WTC11 (cell line): ENCODE measurements at regions not wholly inside any gene's neighbourhood (a gene's known extent, or its start where the extent isn't known, plus 50 kb on each side); places are given as distances from the start of the nearest gene placed in this dataset.

Source experiments
- ATAC-seq: fragments of 200-7000 bp; cut with Tn5 transposase; 2 replicates; pipeline ENCODE4 v1.10.0; 2021; ENCODE audit warnings: mild to moderate bottlenecking, moderate library complexity
- CTCF ChIA-PET: fragments of 300-600 bp; sonication (Branson Sonifier 250); formaldehyde crosslinking; loops from one replicate; lab custom pipeline; 2021; ENCODE audit warnings: antibody characterized with exemption; lab: Charles Lee
- POLR2A ChIA-PET: fragments of 350-600 bp; sonication (Branson Sonifier 250); formaldehyde crosslinking; loops from one replicate; lab custom pipeline; 2021; ENCODE audit warnings: antibody characterized with exemption; lab: Charles Lee
- DNase-seq: peaks from one replicate; pipeline ENCODE4 v3.0.0; 2021; ENCODE audit warnings: low spot score
- H3K27ac Mint-ChIP-seq: 2 replicates; pipeline ENCODE4 v1.8.0; 2021; ENCODE audit warnings: mixed read lengths
- H3K27me3 Mint-ChIP-seq: 2 replicates; pipeline ENCODE4 v1.8.0; 2021; ENCODE audit warnings: low read depth, mild to moderate bottlenecking, moderate library complexity, mixed read lengths
- H3K36me3 Mint-ChIP-seq: 2 replicates; pipeline ENCODE4 v1.8.0; 2021; ENCODE audit warnings: mixed read lengths
- H3K4me1 Mint-ChIP-seq: 2 replicates; pipeline ENCODE4 v1.8.0; 2022; ENCODE audit warnings: mixed read lengths
- H3K4me3 Mint-ChIP-seq: 2 replicates; pipeline ENCODE4 v1.8.0; 2021; ENCODE audit warnings: mild to moderate bottlenecking, moderate library complexity, mixed read lengths
- H3K9me3 Mint-ChIP-seq: 2 replicates; pipeline ENCODE4 v1.8.0; 2021; ENCODE audit warnings: mixed read lengths
- ETV6 ChIP-seq: sonication (generic); formaldehyde crosslinking; IDR thresholded peaks from 2 replicates; pipeline ENCODE4 v1.8.1; 2022; ENCODE audit warnings: mild to moderate bottlenecking, missing genetic modification reagents
- GABPB1 ChIP-seq: sonication (generic); formaldehyde crosslinking; IDR thresholded peaks from 2 replicates; pipeline ENCODE4 v1.8.1; 2023; ENCODE audit warnings: mild to moderate bottlenecking, missing genetic modification reagents
- MXD4 ChIP-seq: fragments of 250-450 bp; sonication (Bioruptor Pico); IDR thresholded peaks from 2 replicates; pipeline ENCODE4 v1.8.0; 2021; ENCODE audit warnings: mild to moderate bottlenecking, moderate library complexity, borderline replicate concordance
- OVOL2 ChIP-seq: fragments of 250-450 bp; sonication (Bioruptor Pico); IDR thresholded peaks from 2 replicates; pipeline ENCODE4 v1.9.0; 2021; ENCODE audit warnings: mild to moderate bottlenecking, borderline replicate concordance
- PRRX2 ChIP-seq: fragments of 250-450 bp; sonication (Bioruptor Pico); IDR thresholded peaks from 2 replicates; pipeline ENCODE4 v1.8.0; 2021; ENCODE audit warnings: mild to moderate bottlenecking
- TEAD4 ChIP-seq: sonication (generic); formaldehyde crosslinking; IDR thresholded peaks from 2 replicates; pipeline ENCODE4 v1.8.0; 2022; ENCODE audit warnings: mild to moderate bottlenecking, missing genetic modification reagents
- TF ChIP-seq, protein P1 (sequence below): fragments of 250-450 bp; sonication (Bioruptor Pico); IDR thresholded peaks from 2 replicates; pipeline ENCODE4 v1.9.0; 2021; ENCODE audit warnings: mild to moderate bottlenecking
- TF ChIP-seq, protein P2 (sequence below): sonication (generic); formaldehyde crosslinking; IDR thresholded peaks from 2 replicates; pipeline ENCODE4 v1.8.1; 2023; ENCODE audit warnings: mild to moderate bottlenecking, missing genetic modification reagents
- TF ChIP-seq, protein P3 (sequence below): sonication (generic); formaldehyde crosslinking; IDR thresholded peaks from 2 replicates; pipeline ENCODE4 v1.8.1; 2022; ENCODE audit warnings: low read depth, missing genetic modification reagents, borderline replicate concordance
- TF ChIP-seq, protein P4 (sequence below): sonication (generic); formaldehyde crosslinking; IDR thresholded peaks from 2 replicates; pipeline ENCODE4 v1.8.1; 2023; ENCODE audit warnings: mild to moderate bottlenecking, missing genetic modification reagents, moderate library complexity
- TF ChIP-seq, protein P5 (sequence below): sonication (generic); formaldehyde crosslinking; IDR thresholded peaks from 2 replicates; pipeline ENCODE4 v1.8.0; 2022; ENCODE audit warnings: mild to moderate bottlenecking, missing genetic modification reagents

DNA sequence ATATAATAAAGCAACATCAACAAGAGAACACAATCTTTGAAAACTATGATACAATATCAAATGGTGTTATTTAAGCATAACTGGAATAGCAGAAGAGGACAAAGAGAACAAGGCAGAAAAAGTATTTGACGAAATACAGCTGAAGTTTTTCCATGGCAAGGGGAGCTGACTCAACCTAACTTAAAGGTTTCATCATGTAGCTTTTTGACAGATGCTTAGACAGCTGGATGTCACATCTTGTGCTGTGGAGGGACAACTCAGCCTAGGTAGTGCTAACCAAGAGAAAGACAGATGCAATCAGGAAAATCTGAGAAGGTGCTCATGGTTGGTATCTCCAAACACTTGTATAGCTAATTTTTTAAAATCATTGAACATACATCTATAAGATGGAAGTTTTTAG, 208.2 kb downstream of the TFEC start:
- H3K27me3 Mint-ChIP-seq = peaks cover 3% of the 10 kb centered on the region
- H3K9me3 Mint-ChIP-seq = peaks cover 4% of the 10 kb centered on the region; the same call in 1 of the 2 replicates
- ATAC-seq = no peak
- no peak for DNase-seq
- no peak overlapping the region for H3K4me3 Mint-ChIP-seq
- H3K4me1 Mint-ChIP-seq = peaks cover 40% of the 10 kb centered on the region
- H3K36me3 Mint-ChIP-seq = peaks cover 3% of the 10 kb centered on the region; the same call in 1 of the 2 replicates
- CTCF ChIA-PET = no interaction called here
- POLR2A ChIA-PET = no interaction called here
- TF ChIP-seq, protein P1, sequence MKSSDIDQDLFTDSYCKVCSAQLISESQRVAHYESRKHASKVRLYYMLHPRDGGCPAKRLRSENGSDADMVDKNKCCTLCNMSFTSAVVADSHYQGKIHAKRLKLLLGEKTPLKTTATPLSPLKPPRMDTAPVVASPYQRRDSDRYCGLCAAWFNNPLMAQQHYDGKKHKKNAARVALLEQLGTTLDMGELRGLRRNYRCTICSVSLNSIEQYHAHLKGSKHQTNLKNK = no peak
- TF ChIP-seq GABPB1 (CRISPR knock-in tag) (peak; percentile 82), TEAD4 (no peak), ETV6 (CRISPR knock-in tag) (no peak), OVOL2 (CRISPR knock-in tag) (no peak), PRRX2 (no peak)
- TF ChIP-seq, protein P2, sequence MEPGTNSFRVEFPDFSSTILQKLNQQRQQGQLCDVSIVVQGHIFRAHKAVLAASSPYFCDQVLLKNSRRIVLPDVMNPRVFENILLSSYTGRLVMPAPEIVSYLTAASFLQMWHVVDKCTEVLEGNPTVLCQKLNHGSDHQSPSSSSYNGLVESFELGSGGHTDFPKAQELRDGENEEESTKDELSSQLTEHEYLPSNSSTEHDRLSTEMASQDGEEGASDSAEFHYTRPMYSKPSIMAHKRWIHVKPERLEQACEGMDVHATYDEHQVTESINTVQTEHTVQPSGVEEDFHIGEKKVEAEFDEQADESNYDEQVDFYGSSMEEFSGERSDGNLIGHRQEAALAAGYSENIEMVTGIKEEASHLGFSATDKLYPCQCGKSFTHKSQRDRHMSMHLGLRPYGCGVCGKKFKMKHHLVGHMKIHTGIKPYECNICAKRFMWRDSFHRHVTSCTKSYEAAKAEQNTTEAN (CRISPR knock-in tag) = no peak
- TF ChIP-seq, protein P3, sequence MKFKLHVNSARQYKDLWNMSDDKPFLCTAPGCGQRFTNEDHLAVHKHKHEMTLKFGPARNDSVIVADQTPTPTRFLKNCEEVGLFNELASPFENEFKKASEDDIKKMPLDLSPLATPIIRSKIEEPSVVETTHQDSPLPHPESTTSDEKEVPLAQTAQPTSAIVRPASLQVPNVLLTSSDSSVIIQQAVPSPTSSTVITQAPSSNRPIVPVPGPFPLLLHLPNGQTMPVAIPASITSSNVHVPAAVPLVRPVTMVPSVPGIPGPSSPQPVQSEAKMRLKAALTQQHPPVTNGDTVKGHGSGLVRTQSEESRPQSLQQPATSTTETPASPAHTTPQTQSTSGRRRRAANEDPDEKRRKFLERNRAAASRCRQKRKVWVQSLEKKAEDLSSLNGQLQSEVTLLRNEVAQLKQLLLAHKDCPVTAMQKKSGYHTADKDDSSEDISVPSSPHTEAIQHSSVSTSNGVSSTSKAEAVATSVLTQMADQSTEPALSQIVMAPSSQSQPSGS (CRISPR knock-in tag) = no peak
- TF ChIP-seq, protein P4, sequence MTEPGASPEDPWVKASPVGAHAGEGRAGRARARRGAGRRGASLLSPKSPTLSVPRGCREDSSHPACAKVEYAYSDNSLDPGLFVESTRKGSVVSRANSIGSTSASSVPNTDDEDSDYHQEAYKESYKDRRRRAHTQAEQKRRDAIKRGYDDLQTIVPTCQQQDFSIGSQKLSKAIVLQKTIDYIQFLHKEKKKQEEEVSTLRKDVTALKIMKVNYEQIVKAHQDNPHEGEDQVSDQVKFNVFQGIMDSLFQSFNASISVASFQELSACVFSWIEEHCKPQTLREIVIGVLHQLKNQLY (CRISPR knock-in tag) = no peak
- H3K27ac Mint-ChIP-seq = no peak overlapping the region

DNA sequence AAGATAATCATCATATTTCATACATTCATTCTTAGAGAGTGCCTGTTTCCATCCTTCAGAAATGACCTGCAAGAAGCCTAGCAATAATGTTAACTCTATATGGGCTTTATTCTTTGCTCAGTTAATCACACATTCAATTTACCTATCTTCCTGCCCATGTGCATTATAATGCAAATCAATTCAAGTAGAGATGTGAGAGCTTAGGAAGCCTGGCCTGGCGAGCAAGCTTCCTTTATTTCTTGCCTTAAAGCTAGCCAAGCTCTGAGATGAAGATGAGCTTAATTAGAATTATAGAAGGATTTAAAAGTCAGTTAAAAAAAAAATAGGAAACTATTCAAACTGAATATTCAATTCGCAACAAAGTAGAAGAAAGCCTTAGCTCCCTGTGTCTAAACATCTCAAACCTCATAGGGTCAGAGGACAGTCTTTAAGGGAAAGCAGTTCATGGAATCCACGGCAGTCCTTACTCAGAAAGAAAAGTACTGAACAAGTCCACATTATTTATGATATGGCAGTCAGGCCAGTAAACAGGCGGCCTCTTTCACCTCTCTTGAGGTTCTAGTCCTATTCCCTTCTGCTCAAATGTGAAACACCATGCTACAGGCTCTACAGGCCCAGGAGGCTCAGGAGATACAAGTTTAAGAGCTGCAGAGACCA, 214.1 kb downstream of the TFEC start:
- Mint-ChIP-seq H3K27me3 (peaks cover 7% of the 10 kb centered on the region), H3K36me3 (no peaks in the 10 kb centered on the region)
- peak; percentile 91 for ATAC-seq

DNA sequence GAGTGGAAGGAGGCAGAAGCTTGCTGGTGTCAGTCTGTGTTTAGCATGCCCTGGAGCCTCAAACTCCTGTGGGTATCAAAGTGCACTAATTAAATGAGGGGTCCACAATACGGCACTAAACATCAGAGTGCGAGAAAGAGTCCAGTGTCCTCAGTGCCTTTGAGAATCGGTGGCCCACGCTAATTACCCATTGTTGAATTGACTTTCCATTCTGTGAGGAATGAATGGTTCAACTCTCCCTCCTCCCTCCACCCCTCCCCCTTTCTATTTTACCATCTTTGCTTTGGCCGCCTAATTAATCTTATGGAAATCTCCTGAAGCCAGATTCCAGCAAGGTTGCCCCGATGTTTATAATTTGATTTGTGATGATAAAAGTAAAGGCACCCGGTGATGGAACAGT, 217.8 kb downstream of the TFEC start:
- ChIA-PET POLR2A (no interaction called here), CTCF (no interaction called here)
- peaks cover 7% of the 10 kb centered on the region for H3K27me3 Mint-ChIP-seq
- no peaks in the 10 kb centered on the region for H3K9me3 Mint-ChIP-seq
- ATAC-seq = no peak
- TF ChIP-seq MXD4 (CRISPR knock-in tag) = no peak
- no peak overlapping the region for H3K27ac Mint-ChIP-seq
- no peaks in the 10 kb centered on the region for H3K36me3 Mint-ChIP-seq
- H3K4me3 Mint-ChIP-seq = no peak overlapping the region
- peaks cover 69% of the 10 kb centered on the region for H3K4me1 Mint-ChIP-seq
- DNase-seq = no peak

More for the DNA sequence above, 214.1 kb downstream of the TFEC start:
- peak; percentile 61; the same call in 1 of the 2 replicates for TF ChIP-seq ETV6 (CRISPR knock-in tag)
- TF ChIP-seq, protein P4 (CRISPR knock-in tag) = no peak
- TF ChIP-seq, protein P5, sequence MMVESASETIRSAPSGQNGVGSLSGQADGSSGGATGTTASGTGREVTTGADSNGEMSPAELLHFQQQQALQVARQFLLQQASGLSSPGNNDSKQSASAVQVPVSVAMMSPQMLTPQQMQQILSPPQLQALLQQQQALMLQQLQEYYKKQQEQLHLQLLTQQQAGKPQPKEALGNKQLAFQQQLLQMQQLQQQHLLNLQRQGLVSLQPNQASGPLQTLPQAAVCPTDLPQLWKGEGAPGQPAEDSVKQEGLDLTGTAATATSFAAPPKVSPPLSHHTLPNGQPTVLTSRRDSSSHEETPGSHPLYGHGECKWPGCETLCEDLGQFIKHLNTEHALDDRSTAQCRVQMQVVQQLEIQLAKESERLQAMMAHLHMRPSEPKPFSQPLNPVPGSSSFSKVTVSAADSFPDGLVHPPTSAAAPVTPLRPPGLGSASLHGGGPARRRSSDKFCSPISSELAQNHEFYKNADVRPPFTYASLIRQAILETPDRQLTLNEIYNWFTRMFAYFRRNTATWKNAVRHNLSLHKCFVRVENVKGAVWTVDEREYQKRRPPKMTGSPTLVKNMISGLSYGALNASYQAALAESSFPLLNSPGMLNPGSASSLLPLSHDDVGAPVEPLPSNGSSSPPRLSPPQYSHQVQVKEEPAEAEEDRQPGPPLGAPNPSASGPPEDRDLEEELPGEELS (CRISPR knock-in tag) = no peak; the same call in 1 of the 2 replicates
- no peaks in the 10 kb centered on the region for H3K9me3 Mint-ChIP-seq
- POLR2A ChIA-PET = interaction anchor here (0.7 kb wide), 1 partner anchor 11 kb away, joined by 3 read pairs; no protein-coding TSS in a partner anchor
- peak overlapping the region; percentile 42 for H3K4me3 Mint-ChIP-seq
- H3K27ac Mint-ChIP-seq = peak overlapping the region; percentile 37; the same call in 1 of the 2 replicates
- CTCF ChIA-PET = interaction anchor here (0.9 to 1.9 kb wide), 3 partner anchors 11 to 144 kb away, joined by 3 to 7 read pairs (median 5); no protein-coding TSS in a partner anchor
- DNase-seq = no peak
- H3K4me1 Mint-ChIP-seq = peaks cover 75% of the 10 kb centered on the region
